SKM-1 treated with dmso at 0.1 percent for 144 hours (cell line): ENCODE measurements at regions not wholly inside any gene's neighbourhood (a gene's known extent, or its start where the extent isn't known, plus 50 kb on each side); places are given as distances from the start of the nearest gene placed in this dataset.
"Not testable (repeated sequence)": the region's sequence is repeated elsewhere in the genome, so short reads cannot be mapped to it uniquely, and the experiment has no call there.

ENCODE experiments used
- DNase-seq: peaks from one replicate; lab custom pipeline; 2025; ENCODE audit not compliant: unreplicated experiment; lab: John Stamatoyannopoulos, UW

- no peak for DNase-seq
These were observed 71.8 kb upstream of the PTPN13 start for GRCh38 chr4:86522349-86522748.

GRCh38 chr4:86523333-86523732 is 70.8 kb upstream of the PTPN13 start:
- peak; percentile 69 for DNase-seq

- not testable (repeated sequence) for DNase-seq
These were observed 66.4 kb upstream of the PTPN13 start for GRCh38 chr4:86527713-86528112.

- no peak for DNase-seq
These were observed 64.7 kb upstream of the PTPN13 start for GRCh38 chr4:86529436-86529835.

- no peak for DNase-seq
These were observed 63.9 kb upstream of the PTPN13 start for GRCh38 chr4:86530183-86530582.

GRCh38 chr4:86531440-86531839 is 62.7 kb upstream of the PTPN13 start:
- no peak for DNase-seq

- no peak for DNase-seq
These were observed 61.3 kb upstream of the PTPN13 start for GRCh38 chr4:86532851-86533250.

- DNase-seq = no peak
These were observed 58.0 kb upstream of the PTPN13 start for GRCh38 chr4:86536151-86536550.

GRCh38 chr4:86542319-86543027 is 51.6 kb upstream of the PTPN13 start:
- DNase-seq = no peak

- no peak for DNase-seq
These were observed 51.0 kb upstream of the PTPN13 start for GRCh38 chr4:86543080-86543479.

GRCh38 chr4:86543560-86544309 is 50.4 kb upstream of the PTPN13 start:
- DNase-seq = no peak

- no peak for DNase-seq
These were observed 49.7 kb upstream of the PTPN13 start for GRCh38 chr4:86544310-86544966.
